Activated CD4-positive, alpha-beta T cell treated with anti-CD3 and anti-CD28 coated beads, Interleukin-2, amount 50 U/mL, for 48 hours (primary cell): ENCODE measurements at regions not wholly inside any gene's neighbourhood (a gene's known extent, or its start where the extent isn't known, plus 50 kb on each side); places are given as distances from the start of the nearest gene placed in this dataset.
"Not testable (repeated sequence)": the region's sequence is repeated elsewhere in the genome, so short reads cannot be mapped to it uniquely, and the experiment has no call there.

Source experiments
- DNase-seq, 2 experiments: peaks; one replicate each; pipeline ENCODE4 v3.0.0-alpha.2; 2020

DNA sequence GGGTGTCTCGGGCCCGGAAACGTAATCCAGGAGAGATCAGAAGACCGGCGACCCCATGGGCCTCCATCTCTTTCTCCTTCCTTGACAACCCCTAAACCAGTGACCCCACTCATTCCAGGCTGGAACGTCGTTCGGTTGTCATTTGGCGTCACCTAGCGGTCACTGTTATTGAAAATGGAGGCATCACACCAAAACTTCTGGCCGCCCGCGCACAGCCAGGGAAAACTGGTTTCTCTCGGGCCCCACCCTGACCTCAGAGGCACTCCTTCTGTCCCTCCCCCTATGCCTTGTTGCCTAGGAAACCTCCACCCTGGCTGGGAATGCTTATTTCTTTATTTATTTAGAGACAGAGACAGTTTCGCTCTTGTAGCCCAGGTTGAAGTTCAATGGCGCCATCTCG, 2327.3 kb upstream of the TPTE start:
- DNase-seq, result not testable (repeated sequence)

GRCh38 chr21:8197377-8198027, 2323.9 kb upstream of the TPTE start:
- not testable (repeated sequence) for DNase-seq

DNA sequence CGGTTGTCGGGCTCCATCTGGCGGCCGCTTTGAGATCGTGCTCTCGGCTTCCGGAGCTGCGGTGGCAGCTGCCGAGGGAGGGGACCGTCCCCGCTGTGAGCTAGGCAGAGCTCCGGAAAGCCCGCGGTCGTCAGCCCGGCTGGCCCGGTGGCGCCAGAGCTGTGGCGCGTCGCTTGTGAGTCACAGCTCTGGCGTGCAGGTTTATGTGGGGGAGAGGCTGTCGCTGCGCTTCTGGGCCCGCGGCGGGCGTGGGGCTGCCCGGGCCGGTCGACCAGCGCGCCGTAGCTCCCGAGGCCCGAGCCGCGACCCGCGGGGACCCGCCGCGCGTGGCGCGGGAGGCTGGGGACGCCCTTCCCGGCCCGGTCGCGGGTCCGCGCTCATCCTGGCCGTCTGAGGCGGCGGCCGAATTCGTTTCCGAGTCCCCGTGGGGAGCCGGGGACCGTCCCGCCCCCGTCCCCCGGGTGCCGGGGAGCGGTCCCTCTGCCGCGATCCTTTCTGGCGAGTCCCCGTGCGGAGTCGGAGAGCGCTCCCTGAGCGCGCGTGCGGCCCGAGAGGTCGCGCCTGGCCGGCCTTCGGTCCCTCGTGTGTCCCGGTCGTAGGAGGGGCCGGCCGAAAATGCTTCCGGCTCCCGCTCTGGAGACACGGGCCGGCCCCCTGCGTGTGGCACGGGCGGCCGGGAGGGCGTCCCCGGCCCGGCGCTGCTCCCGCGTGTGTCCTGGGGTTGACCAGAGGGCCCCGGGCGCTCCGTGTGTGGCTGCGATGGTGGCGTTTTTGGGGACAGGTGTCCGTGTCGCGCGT, 2316.1 kb upstream of the TPTE start:
- DNase-seq, result not testable (repeated sequence)

GRCh38 chr21:8205892-8206188, 2315.5 kb upstream of the TPTE start:
- DNase-seq, result not testable (repeated sequence)

GRCh38 chr21:8212986-8213550, 2308.3 kb upstream of the TPTE start:
- peak; percentile 91 for DNase-seq

DNA sequence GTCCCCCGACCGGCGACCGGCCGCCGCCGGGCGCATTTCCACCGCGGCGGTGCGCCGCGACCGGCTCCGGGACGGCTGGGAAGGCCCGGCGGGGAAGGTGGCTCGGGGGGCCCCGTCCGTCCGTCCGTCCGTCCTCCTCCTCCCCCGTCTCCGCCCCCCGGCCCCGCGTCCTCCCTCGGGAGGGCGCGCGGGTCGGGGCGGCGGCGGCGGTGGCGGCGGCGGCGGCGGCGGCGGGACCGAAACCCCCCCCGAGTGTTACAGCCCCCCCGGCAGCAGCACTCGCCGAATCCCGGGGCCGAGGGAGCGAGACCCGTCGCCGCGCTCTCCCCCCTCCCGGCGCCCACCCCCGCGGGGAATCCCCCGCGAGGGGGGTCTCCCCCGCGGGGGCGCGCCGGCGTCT, 2306.8 kb upstream of the TPTE start:
- not testable (repeated sequence) for DNase-seq

DNA sequence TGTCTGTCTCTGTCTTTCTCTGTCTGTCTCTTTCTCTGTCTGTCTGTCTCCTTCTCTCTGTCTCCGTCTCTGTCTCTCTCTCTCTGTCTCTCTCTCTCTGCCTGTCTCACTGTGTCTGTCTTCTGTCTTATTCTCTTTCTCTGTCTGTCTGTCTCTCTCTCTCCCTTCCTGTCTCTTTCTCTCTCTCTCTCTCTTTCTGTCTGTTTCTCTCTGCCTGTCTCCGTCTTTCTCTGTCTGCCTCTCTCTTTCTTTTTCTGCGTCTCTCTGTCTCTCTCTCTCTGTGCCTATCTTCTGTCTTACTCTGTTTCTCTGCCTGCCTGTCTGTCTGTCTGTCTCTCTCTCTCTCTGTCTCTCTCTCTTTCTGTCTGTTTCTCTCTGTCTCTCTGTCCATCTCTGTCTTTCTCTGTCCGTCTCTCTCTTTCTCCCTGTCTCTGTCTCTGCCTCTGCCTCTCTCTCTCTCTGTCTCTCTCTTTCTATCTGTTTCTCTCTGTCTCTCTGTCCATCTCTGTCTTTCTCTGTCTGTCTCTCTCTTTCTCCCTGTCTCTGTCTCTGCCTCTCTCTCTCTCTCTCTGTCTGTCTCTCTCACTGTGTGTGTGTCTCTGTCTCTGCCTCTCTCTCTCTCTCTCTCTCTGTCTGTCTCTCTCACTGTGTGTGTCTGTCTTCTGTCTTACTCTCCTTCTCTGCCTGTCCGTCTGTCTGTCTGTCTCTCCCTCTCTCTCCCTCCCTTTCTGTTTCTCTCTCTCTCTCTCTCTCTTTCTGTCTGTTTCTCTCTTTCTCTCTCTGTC, 2291.8 kb upstream of the TPTE start:
- DNase-seq, result not testable (repeated sequence)

- DNase-seq, result not testable (repeated sequence)
These were observed 2290.1 kb upstream of the TPTE start for GRCh38 chr21:8231252-8231651.

GRCh38 chr21:8233000-8233399, 2288.4 kb upstream of the TPTE start:
- not testable (repeated sequence) for DNase-seq

DNA sequence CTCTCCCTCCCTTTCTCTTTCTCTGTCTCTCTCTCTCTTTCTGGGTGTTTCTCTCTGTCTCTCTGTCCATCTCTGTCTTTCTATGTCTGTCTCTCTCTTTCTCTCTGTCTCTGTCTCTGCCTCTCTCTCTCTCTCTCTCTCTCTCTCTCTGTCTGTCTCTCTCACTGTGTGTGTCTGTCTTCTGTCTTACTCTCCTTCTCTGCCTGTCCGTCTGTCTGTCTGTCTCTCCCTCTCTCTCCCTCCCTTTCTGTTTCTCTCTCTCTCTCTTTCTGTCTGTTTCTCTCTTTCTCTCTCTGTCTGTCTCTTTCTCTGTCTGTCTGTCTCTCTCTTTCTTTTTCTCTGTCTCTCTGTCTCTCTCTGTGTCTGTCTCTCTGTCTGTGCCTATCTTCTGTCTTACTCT, 2287.3 kb upstream of the TPTE start:
- not testable (repeated sequence) for DNase-seq

- DNase-seq, result not testable (repeated sequence)
These were observed 2276.4 kb upstream of the TPTE start for GRCh38 chr21:8244723-8245641.

DNA sequence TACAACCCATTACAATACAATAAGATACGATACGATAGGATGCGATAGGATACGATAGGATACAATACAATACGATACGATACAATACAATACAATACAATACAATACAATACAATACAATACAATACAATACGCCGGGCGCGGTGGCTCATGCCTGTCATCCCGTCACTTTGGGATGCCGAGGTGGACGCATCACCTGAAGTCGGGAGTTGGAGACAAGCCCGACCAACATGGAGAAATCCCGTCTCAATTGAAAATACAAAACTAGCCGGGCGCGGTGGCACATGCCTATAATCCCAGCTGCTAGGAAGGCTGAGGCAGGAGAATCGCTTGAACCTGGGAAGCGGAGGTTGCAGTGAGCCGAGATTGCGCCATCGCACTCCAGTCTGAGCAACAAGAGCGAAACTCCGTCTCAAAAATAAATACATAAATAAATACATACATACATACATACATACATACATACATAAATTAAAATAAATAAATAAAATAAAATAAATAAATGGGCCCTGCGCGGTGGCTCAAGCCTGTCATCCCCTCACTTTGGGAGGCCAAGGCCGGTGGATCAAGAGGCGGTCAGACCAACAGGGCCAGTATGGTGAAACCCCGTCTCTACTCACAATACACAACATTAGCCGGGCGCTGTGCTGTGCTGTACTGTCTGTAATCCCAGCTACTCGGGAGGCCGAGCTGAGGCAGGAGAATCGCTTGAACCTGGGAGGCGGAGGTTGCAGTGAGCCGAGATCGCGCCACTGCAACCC, 2275.6 kb upstream of the TPTE start:
- not testable (repeated sequence) for DNase-seq

DNA sequence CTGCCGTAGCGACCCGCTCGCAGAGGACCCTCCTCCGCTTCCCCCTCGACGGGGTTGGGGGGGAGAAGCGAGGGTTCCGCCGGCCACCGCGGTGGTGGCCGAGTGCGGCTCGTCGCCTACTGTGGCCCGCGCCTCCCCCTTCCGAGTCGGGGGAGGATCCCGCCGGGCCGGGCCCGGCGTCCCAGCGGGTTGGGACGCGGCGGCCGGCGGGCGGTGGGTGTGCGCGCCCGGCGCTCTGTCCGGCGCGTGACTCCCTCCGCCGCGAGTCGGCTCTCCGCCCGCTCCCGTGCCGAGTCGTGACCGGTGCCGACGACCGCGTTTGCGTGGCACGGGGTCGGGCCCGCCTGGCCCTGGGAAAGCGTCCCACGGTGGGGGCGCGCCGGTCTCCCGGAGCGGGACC, 2269.7 kb upstream of the TPTE start:
- not testable (repeated sequence) for DNase-seq

DNA sequence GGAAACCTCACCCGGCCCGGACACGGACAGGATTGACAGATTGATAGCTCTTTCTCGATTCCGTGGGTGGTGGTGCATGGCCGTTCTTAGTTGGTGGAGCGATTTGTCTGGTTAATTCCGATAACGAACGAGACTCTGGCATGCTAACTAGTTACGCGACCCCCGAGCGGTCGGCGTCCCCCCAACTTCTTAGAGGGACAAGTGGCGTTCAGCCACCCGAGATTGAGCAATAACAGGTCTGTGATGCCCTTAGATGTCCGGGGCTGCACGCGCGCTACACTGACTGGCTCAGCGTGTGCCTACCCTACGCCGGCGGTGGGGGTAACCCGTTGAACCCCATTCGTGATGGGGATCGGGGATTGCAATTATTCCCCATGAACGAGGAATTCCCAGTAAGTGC, 2266.3 kb upstream of the TPTE start:
- peak; percentile 8 to 10 for DNase-seq

DNA sequence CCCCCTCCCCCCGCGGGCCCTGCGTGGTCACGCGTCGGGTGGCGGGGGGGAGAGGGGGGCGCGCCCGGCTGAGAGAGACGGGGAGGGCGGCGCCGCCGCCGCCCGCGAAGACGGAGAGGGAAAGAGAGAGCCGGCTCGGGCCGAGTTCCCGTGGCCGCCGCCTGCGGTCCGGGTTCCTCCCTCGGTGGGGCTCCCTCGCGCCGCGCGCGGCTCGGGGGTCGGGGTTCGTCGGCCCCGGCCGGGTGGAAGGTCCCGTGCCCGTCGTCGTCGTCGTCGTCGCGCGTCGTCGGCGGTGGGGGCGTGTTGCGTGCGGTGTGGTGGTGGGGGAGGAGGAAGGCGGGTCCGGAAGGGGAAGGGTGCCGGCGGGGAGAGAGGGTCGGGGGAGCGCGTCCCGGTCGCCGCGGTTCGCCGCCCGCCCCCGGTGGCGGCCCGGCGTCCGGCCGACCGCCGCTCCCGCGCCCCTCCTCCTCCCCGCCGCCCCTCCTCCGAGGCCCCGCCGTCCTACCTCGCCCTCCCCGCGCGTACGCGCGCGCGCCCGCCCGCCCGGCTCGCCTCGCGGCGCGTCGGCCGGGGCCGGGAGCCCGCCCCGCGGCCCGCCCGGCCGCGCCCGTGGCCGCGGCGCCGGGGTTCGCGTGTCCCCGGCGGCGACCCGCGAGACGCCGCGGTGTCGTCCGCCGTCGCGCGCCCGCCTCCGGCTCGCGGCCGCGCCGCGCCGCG, 2264.1 kb upstream of the TPTE start:
- peak; percentile 2 to 23 for DNase-seq

- DNase-seq, result not testable (repeated sequence)
These were observed 2261.2 kb upstream of the TPTE start for GRCh38 chr21:8260065-8260627.
